WTC11 (cell line): ENCODE measurements at regions not wholly inside any gene's neighbourhood (a gene's known extent, or its start where the extent isn't known, plus 50 kb on each side); places are given as distances from the start of the nearest gene placed in this dataset.

Experiments used
- ATAC-seq: fragments of 200-7000 bp; cut with Tn5 transposase; 2 replicates; pipeline ENCODE4 v1.10.0; 2021; ENCODE audit warnings: mild to moderate bottlenecking, moderate library complexity
- CTCF ChIA-PET: fragments of 300-600 bp; sonication (Branson Sonifier 250); formaldehyde crosslinking; loops from one replicate; lab custom pipeline; 2021; ENCODE audit warnings: antibody characterized with exemption; lab: Charles Lee
- POLR2A ChIA-PET: fragments of 350-600 bp; sonication (Branson Sonifier 250); formaldehyde crosslinking; loops from one replicate; lab custom pipeline; 2021; ENCODE audit warnings: antibody characterized with exemption; lab: Charles Lee
- DNase-seq: peaks from one replicate; pipeline ENCODE4 v3.0.0; 2021; ENCODE audit warnings: low spot score
- H3K27ac Mint-ChIP-seq: 2 replicates; pipeline ENCODE4 v1.8.0; 2021; ENCODE audit warnings: mixed read lengths
- H3K27me3 Mint-ChIP-seq: 2 replicates; pipeline ENCODE4 v1.8.0; 2021; ENCODE audit warnings: low read depth, mild to moderate bottlenecking, moderate library complexity, mixed read lengths
- H3K36me3 Mint-ChIP-seq: 2 replicates; pipeline ENCODE4 v1.8.0; 2021; ENCODE audit warnings: mixed read lengths
- H3K4me1 Mint-ChIP-seq: 2 replicates; pipeline ENCODE4 v1.8.0; 2022; ENCODE audit warnings: mixed read lengths
- H3K4me3 Mint-ChIP-seq: 2 replicates; pipeline ENCODE4 v1.8.0; 2021; ENCODE audit warnings: mild to moderate bottlenecking, moderate library complexity, mixed read lengths
- H3K9me3 Mint-ChIP-seq: 2 replicates; pipeline ENCODE4 v1.8.0; 2021; ENCODE audit warnings: mixed read lengths
- ARID4B ChIP-seq: sonication (generic); formaldehyde crosslinking; IDR thresholded peaks from 2 replicates; pipeline ENCODE4 v1.8.0; 2023; ENCODE audit warnings: missing genetic modification reagents, mild to moderate bottlenecking, borderline replicate concordance
- ATF6 ChIP-seq: sonication (generic); formaldehyde crosslinking; IDR thresholded peaks from 2 replicates; pipeline ENCODE4 v1.8.1; 2023; ENCODE audit warnings: mild to moderate bottlenecking, missing genetic modification reagents
- CBFB ChIP-seq: sonication (generic); formaldehyde crosslinking; IDR thresholded peaks from 2 replicates; pipeline ENCODE4 v1.8.1; 2022; ENCODE audit warnings: mild to moderate bottlenecking, low read depth, missing genetic modification reagents
- E2F1 ChIP-seq: sonication (generic); formaldehyde crosslinking; IDR thresholded peaks from 2 replicates; pipeline ENCODE4 v1.8.0; 2022; ENCODE audit warnings: mild to moderate bottlenecking, missing genetic modification reagents
- FOXP1 ChIP-seq: sonication (generic); formaldehyde crosslinking; IDR thresholded peaks from 2 replicates; pipeline ENCODE4 v1.8.0; 2022; ENCODE audit warnings: missing genetic modification reagents, mild to moderate bottlenecking, moderate library complexity, borderline replicate concordance
- HMGA2 ChIP-seq: fragments of 250-450 bp; sonication (Bioruptor Pico); IDR thresholded peaks from 2 replicates; pipeline ENCODE4 v1.4.0; 2021; ENCODE audit warnings: mild to moderate bottlenecking, moderate library complexity
- HMGXB4 ChIP-seq: sonication (generic); formaldehyde crosslinking; IDR thresholded peaks from 2 replicates; pipeline ENCODE4 v1.8.1; 2023; ENCODE audit warnings: mild to moderate bottlenecking, moderate library complexity, missing genetic modification reagents
- JAZF1 ChIP-seq: fragments of 250-450 bp; sonication (Bioruptor Pico); IDR thresholded peaks from 2 replicates; pipeline ENCODE4 v1.9.0; 2021; ENCODE audit warnings: moderate library complexity, mild to moderate bottlenecking, inconsistent platforms
- NR1H2 ChIP-seq: sonication (generic); formaldehyde crosslinking; IDR thresholded peaks from 2 replicates; pipeline ENCODE4 v1.9.0; 2021; ENCODE audit warnings: mild to moderate bottlenecking, moderate library complexity, missing genetic modification reagents
- PREB ChIP-seq: sonication (generic); formaldehyde crosslinking; IDR thresholded peaks from 2 replicates; pipeline ENCODE4 v1.8.1; 2022; ENCODE audit warnings: mild to moderate bottlenecking, missing genetic modification reagents, moderate library complexity, borderline replicate concordance
- PRRX2 ChIP-seq: fragments of 250-450 bp; sonication (Bioruptor Pico); IDR thresholded peaks from 2 replicates; pipeline ENCODE4 v1.8.0; 2021; ENCODE audit warnings: mild to moderate bottlenecking
- TEAD4 ChIP-seq: sonication (generic); formaldehyde crosslinking; IDR thresholded peaks from 2 replicates; pipeline ENCODE4 v1.8.0; 2022; ENCODE audit warnings: mild to moderate bottlenecking, missing genetic modification reagents
- ZBTB43 ChIP-seq: sonication (generic); formaldehyde crosslinking; IDR thresholded peaks from 2 replicates; pipeline ENCODE4 v1.8.1; 2023; ENCODE audit warnings: mild to moderate bottlenecking, missing genetic modification reagents
- ZNF396 ChIP-seq: fragments of 250-450 bp; sonication (Bioruptor Pico); IDR thresholded peaks from 2 replicates; pipeline ENCODE4 v1.8.0; 2021; ENCODE audit warnings: mild to moderate bottlenecking, moderate library complexity, borderline replicate concordance
- ZNF425 ChIP-seq: fragments of 250-450 bp; sonication (Bioruptor Pico); conservative IDR thresholded peaks from 2 replicates; pipeline ENCODE4 v1.9.0; 2021; ENCODE audit warnings: mild to moderate bottlenecking
- ZNF512 ChIP-seq: sonication (generic); formaldehyde crosslinking; IDR thresholded peaks from 2 replicates; pipeline ENCODE4 v1.8.1; 2022; ENCODE audit warnings: missing genetic modification reagents, borderline replicate concordance

- TF ChIP-seq HMGXB4 (no peak), ZBTB43 (CRISPR knock-in tag) (no peak), CBFB (no peak)
These were observed 66.7 kb upstream of the SLC4A10 start (continued) for GRCh38 chr2:161557538-161557937.

- Mint-ChIP-seq H3K9me3 (peaks cover 58% of the 10 kb centered on the region), H3K4me3 (no peak overlapping the region), H3K27ac (no peak overlapping the region), H3K27me3 (peaks cover 2% of the 10 kb centered on the region; the same call in 1 of the 2 replicates)
- ChIA-PET POLR2A (no interaction called here), CTCF (no interaction called here)
- no peak for ATAC-seq
- TF ChIP-seq JAZF1 (CRISPR knock-in tag), result no peak
- TF ChIP-seq E2F1, result no peak
- no peak for TF ChIP-seq TEAD4 (CRISPR knock-in tag)
- TF ChIP-seq FOXP1, result no peak
- no peak for TF ChIP-seq ARID4B
- no peak for TF ChIP-seq ZNF425 (CRISPR knock-in tag)
- TF ChIP-seq ZNF396 (CRISPR knock-in tag), result no peak
- no peak for TF ChIP-seq PREB (CRISPR knock-in tag)
- no peak for TF ChIP-seq ATF6 (CRISPR knock-in tag)
- no peak for TF ChIP-seq NR1H2 (CRISPR knock-in tag)
- TF ChIP-seq PRRX2 (CRISPR knock-in tag), result no peak
- no peak for TF ChIP-seq ZNF512 (CRISPR knock-in tag)
- no peak for TF ChIP-seq HMGA2 (CRISPR knock-in tag)
- TF ChIP-seq, all 79 proteins: peak for 0
- DNase-seq, result no peak
- Mint-ChIP-seq H3K36me3 (peaks cover 21% of the 10 kb centered on the region), H3K4me1 (no peaks in the 10 kb centered on the region)
These were observed 59.3 kb upstream of the SLC4A10 start for GRCh38 chr2:161564906-161565305.
